ENCODE measurements at regions not wholly inside any gene's neighbourhood (a gene's known extent, or its start where the extent isn't known, plus 50 kb on each side); places are given as distances from the start of the nearest gene placed in this dataset.

GRCh38 chr14:29486132-29486531, 441.5 kb downstream of the PRKD1 start:
- DNase-seq = no peak

GRCh38 chr14:29489911-29490425, 437.7 kb downstream of the PRKD1 start:
- DNase-seq = no peak

- no peak for DNase-seq
Observed at GRCh38 chr14:29493849-29494248, 433.8 kb downstream of the PRKD1 start.

GRCh38 chr14:29494312-29494711, 433.3 kb downstream of the PRKD1 start:
- no peak for DNase-seq

- DNase-seq = no peak
Observed at GRCh38 chr14:29503903-29504302, 423.7 kb downstream of the PRKD1 start.

GRCh38 chr14:29518335-29518734, 409.3 kb downstream of the PRKD1 start:
- no peak for DNase-seq

GRCh38 chr14:29521526-29522137, 406.0 kb downstream of the PRKD1 start:
- no peak for DNase-seq

Data from MV-4-11 (cell line).